Neural progenitor cell (in vitro differentiated cells): ENCODE measurements at regions not wholly inside any gene's neighbourhood (a gene's known extent, or its start where the extent isn't known, plus 50 kb on each side); places are given as distances from the start of the nearest gene placed in this dataset.

ENCODE experiments used
- EZH2 ChIP-seq: fragments of 200-600 bp; sonication (generic); IDR thresholded peaks from 2 replicates; pipeline ENCODE4 v1.6.1; 2017; ENCODE audit warnings: antibody characterized with exemption, mild to moderate bottlenecking, moderate library complexity
- TF ChIP-seq, protein P1 (sequence below): fragments of 200-600 bp; sonication (generic); IDR thresholded peaks from 2 replicates; pipeline ENCODE4 v1.5.1; 2017; ENCODE audit warnings: antibody characterized with exemption, mild to moderate bottlenecking

DNA sequence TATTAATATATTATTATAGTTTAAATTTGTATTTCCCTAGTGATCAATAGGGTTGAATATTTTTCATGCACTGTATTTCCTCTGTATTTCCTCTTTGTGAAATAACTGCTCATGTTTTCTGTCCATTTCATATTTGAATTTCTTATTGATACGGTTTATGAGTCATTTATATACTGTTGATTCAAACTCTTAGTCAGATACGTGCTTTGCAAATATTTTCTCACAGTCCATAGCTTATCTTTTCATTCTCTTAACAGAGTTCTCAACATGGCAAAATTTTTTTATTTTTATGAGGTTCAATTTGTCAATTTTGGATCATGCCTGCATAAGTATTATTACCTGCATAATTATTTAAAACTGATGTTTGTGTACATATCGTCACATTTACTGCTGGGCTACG is 329.6 kb downstream of the HAO1 start:
- TF ChIP-seq, protein P1, sequence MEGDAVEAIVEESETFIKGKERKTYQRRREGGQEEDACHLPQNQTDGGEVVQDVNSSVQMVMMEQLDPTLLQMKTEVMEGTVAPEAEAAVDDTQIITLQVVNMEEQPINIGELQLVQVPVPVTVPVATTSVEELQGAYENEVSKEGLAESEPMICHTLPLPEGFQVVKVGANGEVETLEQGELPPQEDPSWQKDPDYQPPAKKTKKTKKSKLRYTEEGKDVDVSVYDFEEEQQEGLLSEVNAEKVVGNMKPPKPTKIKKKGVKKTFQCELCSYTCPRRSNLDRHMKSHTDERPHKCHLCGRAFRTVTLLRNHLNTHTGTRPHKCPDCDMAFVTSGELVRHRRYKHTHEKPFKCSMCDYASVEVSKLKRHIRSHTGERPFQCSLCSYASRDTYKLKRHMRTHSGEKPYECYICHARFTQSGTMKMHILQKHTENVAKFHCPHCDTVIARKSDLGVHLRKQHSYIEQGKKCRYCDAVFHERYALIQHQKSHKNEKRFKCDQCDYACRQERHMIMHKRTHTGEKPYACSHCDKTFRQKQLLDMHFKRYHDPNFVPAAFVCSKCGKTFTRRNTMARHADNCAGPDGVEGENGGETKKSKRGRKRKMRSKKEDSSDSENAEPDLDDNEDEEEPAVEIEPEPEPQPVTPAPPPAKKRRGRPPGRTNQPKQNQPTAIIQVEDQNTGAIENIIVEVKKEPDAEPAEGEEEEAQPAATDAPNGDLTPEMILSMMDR, result no peak
- no peak for TF ChIP-seq EZH2
